HG02870 (cell line): ENCODE measurements at regions not wholly inside any gene's neighbourhood (a gene's known extent, or its start where the extent isn't known, plus 50 kb on each side); places are given as distances from the start of the nearest gene placed in this dataset.
"Not testable (repeated sequence)": the region's sequence is repeated elsewhere in the genome, so short reads cannot be mapped to it uniquely, and the experiment has no call there.

ENCODE experiments used
- ATAC-seq: cut with Tn5 transposase; IDR thresholded peaks from one replicate; pipeline ENCODE4 v1.9.1; 2021; ENCODE audit warnings: mild to moderate bottlenecking, moderate library complexity; ENCODE audit not compliant: unreplicated experiment

GRCh38 chr12:78489990-78490389 lies 374.6 kb upstream of the SYT1 start:
- ATAC-seq, result no peak

- no peak for ATAC-seq
Measured at GRCh38 chr12:78490861-78491260, 373.7 kb upstream of the SYT1 start.

- no peak for ATAC-seq
Measured at GRCh38 chr12:78494911-78495310, 369.7 kb upstream of the SYT1 start.

GRCh38 chr12:78501825-78502224 lies 362.7 kb upstream of the SYT1 start:
- no peak for ATAC-seq

GRCh38 chr12:78519422-78519821 lies 345.2 kb upstream of the SYT1 start:
- no peak for ATAC-seq

- ATAC-seq, result no peak
Measured at GRCh38 chr12:78530100-78530765, 334.3 kb upstream of the SYT1 start.

- no peak for ATAC-seq
Measured at GRCh38 chr12:78531831-78532458, 332.6 kb upstream of the SYT1 start.

GRCh38 chr12:78534311-78534710 lies 330.3 kb upstream of the SYT1 start:
- ATAC-seq, result no peak

GRCh38 chr12:78540606-78541336 lies 323.8 kb upstream of the SYT1 start:
- no peak for ATAC-seq

- ATAC-seq, result no peak
Measured at GRCh38 chr12:78550831-78551230, 313.7 kb upstream of the SYT1 start.

GRCh38 chr12:78555802-78556201 lies 308.8 kb upstream of the SYT1 start:
- no peak for ATAC-seq

GRCh38 chr12:78556651-78557050 lies 307.9 kb upstream of the SYT1 start:
- no peak for ATAC-seq

GRCh38 chr12:78559416-78559815 lies 305.2 kb upstream of the SYT1 start:
- ATAC-seq, result no peak

GRCh38 chr12:78559886-78560285 lies 304.7 kb upstream of the SYT1 start:
- no peak for ATAC-seq

GRCh38 chr12:78560633-78561032 lies 303.9 kb upstream of the SYT1 start:
- ATAC-seq, result no peak

- ATAC-seq, result no peak
Measured at GRCh38 chr12:78562368-78563205, 302.0 kb upstream of the SYT1 start.

GRCh38 chr12:78563826-78564225 lies 300.7 kb upstream of the SYT1 start:
- no peak for ATAC-seq

GRCh38 chr12:78566456-78566855 lies 298.1 kb upstream of the SYT1 start:
- ATAC-seq, result no peak

GRCh38 chr12:78568321-78569020 lies 296.1 kb upstream of the SYT1 start:
- no peak for ATAC-seq

- no peak for ATAC-seq
Measured at GRCh38 chr12:78571953-78572352, 292.6 kb upstream of the SYT1 start.

GRCh38 chr12:78575208-78575607 lies 289.4 kb upstream of the SYT1 start:
- not testable (repeated sequence) for ATAC-seq
